ENCODE measurements at regions not wholly inside any gene's neighbourhood (a gene's known extent, or its start where the extent isn't known, plus 50 kb on each side); places are given as distances from the start of the nearest gene placed in this dataset.

DNA sequence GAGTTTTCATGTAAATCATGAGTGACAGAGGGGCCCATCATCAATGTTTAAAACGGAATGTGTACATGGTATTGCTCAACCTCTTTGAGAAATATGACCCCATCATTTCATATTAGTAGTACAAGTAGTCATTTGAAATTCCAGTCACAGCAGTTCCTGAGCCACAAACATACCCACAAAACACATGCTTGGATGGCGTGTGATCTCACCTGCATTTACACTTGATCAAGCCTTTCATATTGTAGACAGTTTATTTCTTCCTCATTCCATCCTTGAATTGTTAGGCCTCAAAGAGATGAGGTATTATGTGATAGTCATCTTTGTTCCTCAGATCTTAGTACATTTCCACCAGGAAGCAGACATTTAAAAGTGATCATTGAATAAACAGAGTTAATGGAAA lies 96.8 kb upstream of the TAS2R1 start:
- TF ChIP-seq, protein P1, sequence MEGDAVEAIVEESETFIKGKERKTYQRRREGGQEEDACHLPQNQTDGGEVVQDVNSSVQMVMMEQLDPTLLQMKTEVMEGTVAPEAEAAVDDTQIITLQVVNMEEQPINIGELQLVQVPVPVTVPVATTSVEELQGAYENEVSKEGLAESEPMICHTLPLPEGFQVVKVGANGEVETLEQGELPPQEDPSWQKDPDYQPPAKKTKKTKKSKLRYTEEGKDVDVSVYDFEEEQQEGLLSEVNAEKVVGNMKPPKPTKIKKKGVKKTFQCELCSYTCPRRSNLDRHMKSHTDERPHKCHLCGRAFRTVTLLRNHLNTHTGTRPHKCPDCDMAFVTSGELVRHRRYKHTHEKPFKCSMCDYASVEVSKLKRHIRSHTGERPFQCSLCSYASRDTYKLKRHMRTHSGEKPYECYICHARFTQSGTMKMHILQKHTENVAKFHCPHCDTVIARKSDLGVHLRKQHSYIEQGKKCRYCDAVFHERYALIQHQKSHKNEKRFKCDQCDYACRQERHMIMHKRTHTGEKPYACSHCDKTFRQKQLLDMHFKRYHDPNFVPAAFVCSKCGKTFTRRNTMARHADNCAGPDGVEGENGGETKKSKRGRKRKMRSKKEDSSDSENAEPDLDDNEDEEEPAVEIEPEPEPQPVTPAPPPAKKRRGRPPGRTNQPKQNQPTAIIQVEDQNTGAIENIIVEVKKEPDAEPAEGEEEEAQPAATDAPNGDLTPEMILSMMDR (IDR thresholded peaks at IDR 0.05; ENCODE audit: low read depth, low read length, missing input control) = no peak
- TF ChIP-seq, protein P2, sequence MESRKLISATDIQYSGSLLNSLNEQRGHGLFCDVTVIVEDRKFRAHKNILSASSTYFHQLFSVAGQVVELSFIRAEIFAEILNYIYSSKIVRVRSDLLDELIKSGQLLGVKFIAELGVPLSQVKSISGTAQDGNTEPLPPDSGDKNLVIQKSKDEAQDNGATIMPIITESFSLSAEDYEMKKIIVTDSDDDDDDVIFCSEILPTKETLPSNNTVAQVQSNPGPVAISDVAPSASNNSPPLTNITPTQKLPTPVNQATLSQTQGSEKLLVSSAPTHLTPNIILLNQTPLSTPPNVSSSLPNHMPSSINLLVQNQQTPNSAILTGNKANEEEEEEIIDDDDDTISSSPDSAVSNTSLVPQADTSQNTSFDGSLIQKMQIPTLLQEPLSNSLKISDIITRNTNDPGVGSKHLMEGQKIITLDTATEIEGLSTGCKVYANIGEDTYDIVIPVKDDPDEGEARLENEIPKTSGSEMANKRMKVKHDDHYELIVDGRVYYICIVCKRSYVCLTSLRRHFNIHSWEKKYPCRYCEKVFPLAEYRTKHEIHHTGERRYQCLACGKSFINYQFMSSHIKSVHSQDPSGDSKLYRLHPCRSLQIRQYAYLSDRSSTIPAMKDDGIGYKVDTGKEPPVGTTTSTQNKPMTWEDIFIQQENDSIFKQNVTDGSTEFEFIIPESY (IDR thresholded peaks at IDR 0.05) = no peak
- no peak for TF ChIP-seq TAF1 (conservative IDR thresholded peaks at IDR 0.05)
- TF ChIP-seq RAD21 (IDR thresholded peaks at IDR 0.05) = no peak
- TF ChIP-seq, protein P3, sequence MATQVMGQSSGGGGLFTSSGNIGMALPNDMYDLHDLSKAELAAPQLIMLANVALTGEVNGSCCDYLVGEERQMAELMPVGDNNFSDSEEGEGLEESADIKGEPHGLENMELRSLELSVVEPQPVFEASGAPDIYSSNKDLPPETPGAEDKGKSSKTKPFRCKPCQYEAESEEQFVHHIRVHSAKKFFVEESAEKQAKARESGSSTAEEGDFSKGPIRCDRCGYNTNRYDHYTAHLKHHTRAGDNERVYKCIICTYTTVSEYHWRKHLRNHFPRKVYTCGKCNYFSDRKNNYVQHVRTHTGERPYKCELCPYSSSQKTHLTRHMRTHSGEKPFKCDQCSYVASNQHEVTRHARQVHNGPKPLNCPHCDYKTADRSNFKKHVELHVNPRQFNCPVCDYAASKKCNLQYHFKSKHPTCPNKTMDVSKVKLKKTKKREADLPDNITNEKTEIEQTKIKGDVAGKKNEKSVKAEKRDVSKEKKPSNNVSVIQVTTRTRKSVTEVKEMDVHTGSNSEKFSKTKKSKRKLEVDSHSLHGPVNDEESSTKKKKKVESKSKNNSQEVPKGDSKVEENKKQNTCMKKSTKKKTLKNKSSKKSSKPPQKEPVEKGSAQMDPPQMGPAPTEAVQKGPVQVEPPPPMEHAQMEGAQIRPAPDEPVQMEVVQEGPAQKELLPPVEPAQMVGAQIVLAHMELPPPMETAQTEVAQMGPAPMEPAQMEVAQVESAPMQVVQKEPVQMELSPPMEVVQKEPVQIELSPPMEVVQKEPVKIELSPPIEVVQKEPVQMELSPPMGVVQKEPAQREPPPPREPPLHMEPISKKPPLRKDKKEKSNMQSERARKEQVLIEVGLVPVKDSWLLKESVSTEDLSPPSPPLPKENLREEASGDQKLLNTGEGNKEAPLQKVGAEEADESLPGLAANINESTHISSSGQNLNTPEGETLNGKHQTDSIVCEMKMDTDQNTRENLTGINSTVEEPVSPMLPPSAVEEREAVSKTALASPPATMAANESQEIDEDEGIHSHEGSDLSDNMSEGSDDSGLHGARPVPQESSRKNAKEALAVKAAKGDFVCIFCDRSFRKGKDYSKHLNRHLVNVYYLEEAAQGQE (IDR thresholded peaks at IDR 0.05) = no peak
- no peak for TF ChIP-seq GABPA (IDR thresholded peaks at IDR 0.05 in 1 of 2, conservative IDR thresholded peaks at IDR 0.05 in 1 of 2)
- TF ChIP-seq, protein P4, sequence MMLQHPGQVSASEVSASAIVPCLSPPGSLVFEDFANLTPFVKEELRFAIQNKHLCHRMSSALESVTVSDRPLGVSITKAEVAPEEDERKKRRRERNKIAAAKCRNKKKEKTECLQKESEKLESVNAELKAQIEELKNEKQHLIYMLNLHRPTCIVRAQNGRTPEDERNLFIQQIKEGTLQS (IDR thresholded peaks at IDR 0.05) = no peak
- TF ChIP-seq HNF4G (IDR thresholded peaks at IDR 0.05) = no peak
- no peak for TF ChIP-seq RXRA (IDR thresholded peaks at IDR 0.05)
- no peak for TF ChIP-seq YY1 (IDR thresholded peaks at IDR 0.05)
- TF ChIP-seq EGR1 (IDR thresholded peaks at IDR 0.05; ENCODE audit: low read depth in 2 of 2) = no peak
- TF ChIP-seq, protein P5, sequence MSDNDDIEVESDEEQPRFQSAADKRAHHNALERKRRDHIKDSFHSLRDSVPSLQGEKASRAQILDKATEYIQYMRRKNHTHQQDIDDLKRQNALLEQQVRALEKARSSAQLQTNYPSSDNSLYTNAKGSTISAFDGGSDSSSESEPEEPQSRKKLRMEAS (IDR thresholded peaks at IDR 0.05) = no peak
- TF ChIP-seq NR2F2 (IDR thresholded peaks at IDR 0.05) = no peak
